Ascending aorta (tissue), 2 donors: ENCODE measurements at regions not wholly inside any gene's neighbourhood (a gene's known extent, or its start where the extent isn't known, plus 50 kb on each side); places are given as distances from the start of the nearest gene placed in this dataset.

ENCODE experiments used
- DNase-seq, 2 donors: peaks; one replicate each; pipeline ENCODE4 v3.0.0-alpha.2; 2019; ENCODE audit warnings: low spot score in 2 of 2
- H3K27ac ChIP-seq, 2 donors: fragments of 200-600 bp; sonication (generic); one replicate each; pipeline ENCODE4 v1.5.1; 2016 to 2017; ENCODE audit warnings: mild to moderate bottlenecking in 1 of 2
- H3K27me3 ChIP-seq: fragments of 200-600 bp; sonication (generic); one replicate; pipeline ENCODE4 v1.5.1; 2017
- H3K36me3 ChIP-seq, 2 donors: fragments of 200-600 bp; sonication (generic); one replicate each; pipeline ENCODE4 v1.5.1; 2016
- H3K4me1 ChIP-seq, 2 donors: fragments of 200-600 bp; sonication (generic); one replicate each; pipeline ENCODE4 v1.5.1; 2016 to 2017; ENCODE audit warnings: mild to moderate bottlenecking in 1 of 2
- H3K4me3 ChIP-seq, 2 donors: fragments of 200-600 bp; sonication (generic); one replicate each; pipeline ENCODE4 v1.5.1; 2016 to 2017; ENCODE audit warnings: mild to moderate bottlenecking in 1 of 2
- H3K9me3 ChIP-seq, 2 donors: fragments of 200-600 bp; sonication (generic); one replicate each; pipeline ENCODE4 v1.5.1; 2016
- CTCF ChIP-seq, 3 experiments: fragments of 200-600 bp in 2 of 3; fragments of 450-650 bp in 1 of 3; sonication (generic) in 2 of 3; IDR thresholded peaks; one replicate each; pipeline ENCODE4 v1.5.1; 2016 to 2019; ENCODE audit warnings: antibody characterized with exemption in 3 of 3, mild to moderate bottlenecking in 1 of 3, moderate library complexity in 1 of 3
- intact Hi-C: fragments of 100-400 bp; cut with DNase I; formaldehyde crosslinking; loops from one replicate; pipeline ENCODE4 v1.15.1; 2023

GRCh38 chr4:30245140-30245539, 475.0 kb upstream of the PCDH7 start:
- TF ChIP-seq CTCF (IDR thresholded peaks at IDR 0.05), result no peak
- intact Hi-C loops, result no loop called here
- Histone ChIP-seq H3K27ac (no peak overlapping the region), H3K4me1 (no peaks in the 10 kb centered on the region), H3K4me3 (no peak overlapping the region), H3K36me3 (no peaks in the 10 kb centered on the region), H3K9me3 (no peaks in the 10 kb centered on the region), H3K27me3 (no peaks in the 10 kb centered on the region)
- no peak for DNase-seq

DNA sequence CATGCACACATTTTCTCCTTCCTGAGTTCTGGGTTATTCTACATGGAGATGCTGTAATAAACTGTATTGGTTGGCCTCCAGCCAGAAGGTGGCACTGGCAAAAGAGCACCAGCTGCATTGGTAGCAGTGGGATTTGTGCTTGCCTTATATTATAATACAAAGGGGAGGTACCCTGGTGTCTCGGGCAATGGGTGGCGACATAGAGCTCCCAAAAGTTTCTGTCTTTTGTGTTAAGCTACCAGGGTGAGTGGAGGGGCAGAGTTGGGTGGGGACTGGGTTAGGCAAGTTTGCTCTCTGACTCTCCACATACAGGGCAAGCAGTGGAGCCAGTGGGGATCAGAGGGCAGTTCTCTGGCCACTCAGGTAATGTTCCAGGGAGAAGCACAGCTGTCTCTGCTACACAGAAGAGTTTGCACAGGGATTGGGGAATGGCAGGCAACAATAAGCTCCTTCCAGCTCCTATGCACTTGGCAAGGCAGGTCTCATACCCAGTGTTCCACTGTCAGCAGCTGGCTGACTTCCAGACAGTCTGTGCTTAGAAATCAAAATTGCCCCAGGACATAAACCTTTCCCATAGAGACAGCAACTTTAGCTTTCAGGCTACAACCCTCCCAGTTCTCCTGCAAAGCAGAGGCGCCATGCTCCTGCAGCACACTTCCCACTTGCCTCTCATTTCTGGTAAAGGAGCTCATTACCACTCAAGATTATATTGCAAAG, 463.9 kb upstream of the PCDH7 start:
- Histone ChIP-seq H3K4me1 (no peaks in the 10 kb centered on the region), H3K4me3 (no peak overlapping the region), H3K36me3 (no peaks in the 10 kb centered on the region), H3K9me3 (peaks cover 0 to 10% of the 10 kb centered on the region in 2 donors), H3K27me3 (no peaks in the 10 kb centered on the region), H3K27ac (no peak overlapping the region)
- intact Hi-C loops, result no loop called here
- DNase-seq, result no peak
- no peak for TF ChIP-seq CTCF (IDR thresholded peaks at IDR 0.05)

GRCh38 chr4:30258949-30259348, 461.2 kb upstream of the PCDH7 start:
- no peak for TF ChIP-seq CTCF (IDR thresholded peaks at IDR 0.05)
- intact Hi-C loops, result no loop called here

DNA sequence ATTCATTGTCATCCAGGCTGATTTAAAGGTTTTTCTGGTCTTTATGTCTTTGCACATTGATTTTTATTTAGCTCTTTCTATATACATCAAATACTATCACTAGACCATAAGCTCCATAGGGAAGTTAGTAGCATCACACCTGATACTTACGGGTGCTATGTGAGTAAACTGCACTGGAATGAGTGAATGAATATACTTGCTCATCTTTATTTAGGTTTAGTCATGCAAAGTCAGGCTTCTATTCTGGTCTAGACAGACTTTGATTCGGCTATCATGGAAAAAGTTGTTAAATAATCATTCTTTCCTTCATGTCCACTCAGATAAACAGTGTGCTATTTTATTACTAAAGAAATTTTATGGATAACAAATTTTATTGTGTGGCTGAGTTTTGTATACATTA, 457.8 kb upstream of the PCDH7 start:
- intact Hi-C loops, result no loop called here
- no peaks in the 10 kb centered on the region for H3K9me3 ChIP-seq
- no peak for DNase-seq
- H3K4me1 ChIP-seq, result no peaks in the 10 kb centered on the region
- no peaks in the 10 kb centered on the region for H3K27me3 ChIP-seq
- H3K27ac ChIP-seq, result no peak overlapping the region
- TF ChIP-seq CTCF (IDR thresholded peaks at IDR 0.05), result no peak
- no peak overlapping the region for H3K4me3 ChIP-seq
- H3K36me3 ChIP-seq, result no peaks in the 10 kb centered on the region

More at GRCh38 chr4:30258949-30259348, 461.2 kb upstream of the PCDH7 start:
- no peak for DNase-seq
- Histone ChIP-seq H3K4me1 (no peaks in the 10 kb centered on the region), H3K36me3 (no peaks in the 10 kb centered on the region), H3K4me3 (no peak overlapping the region), H3K27me3 (no peaks in the 10 kb centered on the region), H3K9me3 (peaks cover 0 to 1% of the 10 kb centered on the region in 2 donors), H3K27ac (no peak overlapping the region)

- no peak for DNase-seq
- Histone ChIP-seq H3K27ac (no peak overlapping the region), H3K4me3 (no peak overlapping the region), H3K4me1 (no peaks in the 10 kb centered on the region), H3K27me3 (no peaks in the 10 kb centered on the region), H3K9me3 (no peaks in the 10 kb centered on the region), H3K36me3 (no peaks in the 10 kb centered on the region)
- intact Hi-C loops, result no loop called here
- TF ChIP-seq CTCF (IDR thresholded peaks at IDR 0.05), result no peak
Measured at GRCh38 chr4:30264465-30264864, 455.7 kb upstream of the PCDH7 start.

- DNase-seq, result no peak
- no peak for TF ChIP-seq CTCF (IDR thresholded peaks at IDR 0.05)
- Histone ChIP-seq H3K27me3 (no peaks in the 10 kb centered on the region), H3K4me3 (no peak overlapping the region), H3K4me1 (no peaks in the 10 kb centered on the region), H3K9me3 (no peaks in the 10 kb centered on the region), H3K36me3 (no peaks in the 10 kb centered on the region), H3K27ac (no peak overlapping the region)
- intact Hi-C loops, result no loop called here
Measured at GRCh38 chr4:30265716-30266115, 454.5 kb upstream of the PCDH7 start.
